SK-N-SH (cell line): ENCODE measurements at regions not wholly inside any gene's neighbourhood (a gene's known extent, or its start where the extent isn't known, plus 50 kb on each side); places are given as distances from the start of the nearest gene placed in this dataset.

ENCODE experiments used
- CTCF ChIA-PET: fragments of 300-600, 350-600 bp; formaldehyde crosslinking; extraction: SDS; loops from one replicate; lab custom pipeline; 2021; lab: Yijun Ruan, JAX
- POLR2A ChIA-PET: fragments of 350-600 bp; sonication (Branson Sonifier 250); formaldehyde crosslinking; extraction: SDS; loops from one replicate; lab custom pipeline; 2020; ENCODE audit warnings: antibody characterized with exemption, inconsistent platforms; lab: Yijun Ruan, JAX
- DNase-seq: peaks from one replicate; pipeline ENCODE4 v3.0.0; 2012
- H2AFZ ChIP-seq: fragments of 200-600 bp; sonication (generic); 2 replicates; pipeline ENCODE4 v1.8.1; 2016; ENCODE audit warnings: antibody characterized with exemption, mild to moderate bottlenecking, low read depth
- H3F3A ChIP-seq: fragments of 200-600 bp; sonication (generic); replicated peaks from 2 replicates; pipeline ENCODE3; 2016; ENCODE audit warnings: antibody characterized with exemption, mild to moderate bottlenecking; ENCODE audit not compliant: insufficient read depth
- H3K27ac ChIP-seq, 2 experiments: fragments of 200-500 bp in 1 of 2; fragments of 200-600 bp in 1 of 2; sonication (Bioruptor generic) in 1 of 2; sonication (generic), shearing (Covaris generic) in 1 of 2; 2 replicates each; pipeline versions ENCODE4 v1.5.1 to v1.6.1; 2014 to 2016; ENCODE audit warnings: low read depth in 2 of 2, inconsistent platforms in 1 of 2, low read length in 1 of 2, mild to moderate bottlenecking in 1 of 2, mixed read lengths in 1 of 2
- H3K27me3 ChIP-seq: fragments of 200-600 bp; sonication (generic), shearing (Covaris generic); 2 replicates; pipeline ENCODE4 v1.6.1; 2016; ENCODE audit warnings: mixed run types; ENCODE audit not compliant: insufficient read depth
- H3K36me3 ChIP-seq, 2 experiments: fragments of 200-500 bp in 1 of 2; fragments of 200-600 bp in 1 of 2; sonication (Bioruptor generic) in 1 of 2; sonication (generic) in 1 of 2; replicated peaks in 1 of 2; 2 replicates each; pipeline versions ENCODE3 to v1.5.1; 2014 to 2016; ENCODE audit warnings: low read length in 1 of 2, mild to moderate bottlenecking in 1 of 2; ENCODE audit not compliant: insufficient read depth in 2 of 2, control insufficient read depth in 1 of 2
- H3K4me1 ChIP-seq, 2 experiments: fragments of 200-500 bp in 1 of 2; fragments of 200-600 bp in 1 of 2; sonication (Bioruptor generic) in 1 of 2; sonication (generic), shearing (Covaris generic) in 1 of 2; 2 replicates each; pipeline versions ENCODE4 v1.5.1 to v1.6.1; 2014 to 2016; ENCODE audit warnings: low read depth in 1 of 2, low read length in 1 of 2, mixed run types in 1 of 2; ENCODE audit not compliant: insufficient read depth in 2 of 2, control insufficient read depth in 1 of 2
- H3K4me2 ChIP-seq: fragments of 200-600 bp; sonication (generic), shearing (Covaris generic); 2 replicates; pipeline ENCODE4 v1.6.1; 2017; ENCODE audit warnings: mixed run types
- H3K4me3 ChIP-seq, 2 experiments: fragments of 200-500 bp in 1 of 2; fragments of 200-600 bp in 1 of 2; sonication (Bioruptor generic) in 1 of 2; sonication (generic), shearing (Covaris generic) in 1 of 2; 2 replicates each; pipeline versions ENCODE4 v1.5.1 to v1.8.1; 2014 to 2016; ENCODE audit warnings: low read depth in 2 of 2, inconsistent platforms in 1 of 2, low read length in 1 of 2, mild to moderate bottlenecking in 1 of 2, mixed read lengths in 1 of 2, moderate library complexity in 1 of 2
- H3K79me2 ChIP-seq: fragments of 200-600 bp; sonication (generic); 2 replicates; pipeline ENCODE4 v1.8.1; 2017; ENCODE audit warnings: mild to moderate bottlenecking; ENCODE audit not compliant: insufficient read depth
- H3K9ac ChIP-seq: fragments of 200-600 bp; sonication (generic); 2 replicates; pipeline ENCODE4 v1.6.1; 2017; ENCODE audit warnings: mixed run types
- H3K9me2 ChIP-seq: fragments of 200-600 bp; sonication (generic); 2 replicates; pipeline ENCODE4 v1.6.1; 2017; ENCODE audit warnings: mixed run types
- H3K9me3 ChIP-seq: fragments of 200-600 bp; sonication (generic); 2 replicates; pipeline ENCODE4 v1.6.1; 2017; ENCODE audit warnings: mixed run types, mild to moderate bottlenecking, moderate library complexity
- H4K20me1 ChIP-seq: fragments of 200-600 bp; sonication (generic); 2 replicates; pipeline ENCODE4 v1.6.1; 2017; ENCODE audit warnings: mild to moderate bottlenecking, mixed run types; ENCODE audit not compliant: insufficient read depth
- CHD2 ChIP-seq: fragments of 150-350 bp; IDR thresholded peaks from 2 replicates; pipeline ENCODE4 v1.6.1; 2018; ENCODE audit warnings: low read length; ENCODE audit not compliant: partially characterized antibody
- CTCF ChIP-seq: fragments of 200-600 bp; sonication (generic); IDR thresholded peaks from 2 replicates; pipeline ENCODE4 v1.6.1; 2017; ENCODE audit warnings: antibody characterized with exemption, mild to moderate bottlenecking, moderate library complexity
- EP300 ChIP-seq, 2 experiments: IDR thresholded peaks; 2 replicates each; pipeline versions ENCODE4 v1.4.0 to v1.6.1; 2012; ENCODE audit warnings: borderline replicate concordance in 1 of 2, low read depth in 1 of 2, low read length in 1 of 2
- EZH2phosphoT487 ChIP-seq: fragments of 200-600 bp; sonication (generic); IDR thresholded peaks from 2 replicates; pipeline ENCODE4 v1.6.1; 2017; ENCODE audit warnings: low read depth, mixed run types, mild to moderate bottlenecking, antibody characterized with exemption, moderate library complexity, borderline replicate concordance
- FOSL2 ChIP-seq: IDR thresholded peaks from 2 replicates; pipeline ENCODE4 v1.4.0; 2012; ENCODE audit warnings: low read depth, mild to moderate bottlenecking, moderate library complexity, borderline replicate concordance
- GABPA ChIP-seq: IDR thresholded peaks from 2 replicates; pipeline ENCODE4 v1.4.0; 2012; ENCODE audit warnings: low read depth, mild to moderate bottlenecking
- IRF3 ChIP-seq: fragments of 150-350 bp; IDR thresholded peaks from 2 replicates; pipeline ENCODE4 v1.6.1; 2016; ENCODE audit warnings: mild to moderate bottlenecking, low read depth, low read length
- JUND ChIP-seq: IDR thresholded peaks from 2 replicates; pipeline ENCODE4 v1.4.0; 2012
- MAX ChIP-seq: IDR thresholded peaks from 2 replicates; pipeline ENCODE4 v1.4.0; 2012; ENCODE audit warnings: low read depth
- MXI1 ChIP-seq: IDR thresholded peaks from 2 replicates; pipeline ENCODE4 v1.6.1; 2012; ENCODE audit warnings: mild to moderate bottlenecking, low read depth, low read length, improper control_type of control experiment
- RAD21 ChIP-seq: IDR thresholded peaks from 2 replicates; pipeline ENCODE4 v1.6.1; 2012; ENCODE audit warnings: mild to moderate bottlenecking, low read length
- RCOR1 ChIP-seq: fragments of 150-350 bp; IDR thresholded peaks from 2 replicates; pipeline ENCODE4 v1.6.1; 2017; ENCODE audit warnings: antibody characterized with exemption, low read length
- RFX5 ChIP-seq: IDR thresholded peaks from 2 replicates; pipeline ENCODE4 v1.6.1; 2012; ENCODE audit warnings: mild to moderate bottlenecking, improper control_type of control experiment, low read length
- SMC3 ChIP-seq: IDR thresholded peaks from 2 replicates; pipeline ENCODE4 v1.6.1; 2012; ENCODE audit warnings: low read depth, low read length, improper control_type of control experiment
- USF2 ChIP-seq: fragments of 150-350 bp; IDR thresholded peaks from 2 replicates; pipeline ENCODE4 v1.6.1; 2017; ENCODE audit warnings: antibody characterized with exemption, low read length, low read depth, borderline replicate concordance
- YY1 ChIP-seq: IDR thresholded peaks from 2 replicates; pipeline ENCODE4 v1.4.0; 2012; ENCODE audit warnings: low read depth, mild to moderate bottlenecking
- WGBS: methylation state at CpG from one replicate; pipeline ENCODE4 v1.1.6; 2017; ENCODE audit warnings: low lambda C conversion rate; 5-methylcytosine and 5-hydroxymethylcytosine counted together
- TF ChIP-seq, protein P1 (sequence below): IDR thresholded peaks from 2 replicates; pipeline ENCODE4 v1.4.0; 2012; ENCODE audit warnings: low read depth, borderline replicate concordance
- TF ChIP-seq, protein P2 (sequence below): IDR thresholded peaks from 2 replicates; pipeline ENCODE4 v1.4.0; 2012; ENCODE audit warnings: low read depth, borderline replicate concordance

GRCh38 chr2:117470311-117471095 is 344.0 kb upstream of the DDX18 start:
- H3K4me3 ChIP-seq = no peak overlapping the region; a peak in 1 of 4 replicates
- POLR2A ChIA-PET = no interaction called here
- H2AFZ ChIP-seq = no peak overlapping the region
- H3K79me2 ChIP-seq = no peaks in the 10 kb centered on the region
- TF ChIP-seq SMC3 (peak; percentile 71; the same call in 1 of the 2 replicates), EP300 (IDR thresholded peaks at IDR 0.05; ENCODE audit: borderline replicate concordance in 1 of 2, low read depth in 1 of 2, low read length in 1 of 2) (peak in 1 of 2 experiments; percentile 77; a peak in 2 of 4 replicates), CTCF (peak; percentile 40), RFX5 (no peak), USF2 (no peak), CHD2 (peak; percentile 18), FOSL2 (no peak), RCOR1 (no peak), MXI1 (peak; percentile 22; the same call in 1 of the 2 replicates), RAD21 (peak; percentile 89)
- TF ChIP-seq, protein P1, sequence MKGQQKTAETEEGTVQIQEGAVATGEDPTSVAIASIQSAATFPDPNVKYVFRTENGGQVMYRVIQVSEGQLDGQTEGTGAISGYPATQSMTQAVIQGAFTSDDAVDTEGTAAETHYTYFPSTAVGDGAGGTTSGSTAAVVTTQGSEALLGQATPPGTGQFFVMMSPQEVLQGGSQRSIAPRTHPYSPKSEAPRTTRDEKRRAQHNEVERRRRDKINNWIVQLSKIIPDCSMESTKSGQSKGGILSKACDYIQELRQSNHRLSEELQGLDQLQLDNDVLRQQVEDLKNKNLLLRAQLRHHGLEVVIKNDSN = no peak
- no peak overlapping the region for H3K4me2 ChIP-seq
- H3K27me3 ChIP-seq = no peaks in the 10 kb centered on the region
- H3K36me3 ChIP-seq = no peaks in the 10 kb centered on the region
- no peak overlapping the region for H3K9ac ChIP-seq
- no peaks in the 10 kb centered on the region for H4K20me1 ChIP-seq
- peaks cover 0 to 3% of the 10 kb centered on the region in 2 experiments; a peak in 1 of 4 replicates for H3K4me1 ChIP-seq
- H3K9me3 ChIP-seq = no peaks in the 10 kb centered on the region
- DNase-seq = peak; percentile 43
- WGBS = 25% methylated on average over 7 of the region's 7 CpGs
- CTCF ChIA-PET = interaction anchor here (0.6 to 5.7 kb wide), 21 partner anchors 14 to 726 kb away, joined by 3 to 38 read pairs (median 4); partner anchors contain the start of gene DDX18
- no peaks in the 10 kb centered on the region for H3F3A ChIP-seq
- peak overlapping the region in 1 of 2 experiments; percentile 82; a peak in 2 of 4 replicates for H3K27ac ChIP-seq
- H3K9me2 ChIP-seq = no peaks in the 10 kb centered on the region

DNA sequence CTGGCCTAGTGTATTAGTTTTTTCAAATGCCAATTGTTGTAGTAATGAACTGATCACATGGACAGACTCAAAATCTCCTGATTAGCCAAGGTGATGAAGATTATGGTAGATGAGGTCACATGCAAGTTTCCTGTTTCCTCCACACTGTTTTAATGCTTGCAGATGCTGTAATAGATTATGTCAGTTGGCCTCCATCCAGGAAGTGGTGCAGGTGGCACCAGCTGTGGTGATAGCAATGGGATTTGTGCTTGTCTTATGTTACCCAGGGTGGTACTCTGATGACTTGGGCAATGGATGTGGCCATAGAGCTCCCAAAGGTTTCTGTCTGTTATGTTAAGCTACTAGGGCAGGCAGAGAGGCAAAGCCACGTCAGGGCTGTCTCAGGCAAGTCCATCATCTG is 332.9 kb upstream of the DDX18 start:
- Histone ChIP-seq H3K27ac (no peak overlapping the region), H4K20me1 (no peaks in the 10 kb centered on the region), H3K27me3 (no peaks in the 10 kb centered on the region), H3F3A (no peaks in the 10 kb centered on the region), H3K4me1 (no peaks in the 10 kb centered on the region; a peak in 1 of 4 replicates), H3K4me2 (no peak overlapping the region), H3K79me2 (no peaks in the 10 kb centered on the region), H2AFZ (no peak overlapping the region), H3K36me3 (no peaks in the 10 kb centered on the region), H3K4me3 (no peak overlapping the region), H3K9me2 (no peaks in the 10 kb centered on the region), H3K9me3 (no peaks in the 10 kb centered on the region), H3K9ac (no peak overlapping the region)
- no peak for DNase-seq
- WGBS = 17% methylated on average over 1 of the region's 1 CpG
- ChIA-PET CTCF (interaction anchor here (0.6 kb wide), 1 partner anchor 21 kb away, joined by 3 read pairs; no protein-coding TSS in a partner anchor), POLR2A (no interaction called here)
- TF ChIP-seq GABPA = no peak
- TF ChIP-seq, protein P2, sequence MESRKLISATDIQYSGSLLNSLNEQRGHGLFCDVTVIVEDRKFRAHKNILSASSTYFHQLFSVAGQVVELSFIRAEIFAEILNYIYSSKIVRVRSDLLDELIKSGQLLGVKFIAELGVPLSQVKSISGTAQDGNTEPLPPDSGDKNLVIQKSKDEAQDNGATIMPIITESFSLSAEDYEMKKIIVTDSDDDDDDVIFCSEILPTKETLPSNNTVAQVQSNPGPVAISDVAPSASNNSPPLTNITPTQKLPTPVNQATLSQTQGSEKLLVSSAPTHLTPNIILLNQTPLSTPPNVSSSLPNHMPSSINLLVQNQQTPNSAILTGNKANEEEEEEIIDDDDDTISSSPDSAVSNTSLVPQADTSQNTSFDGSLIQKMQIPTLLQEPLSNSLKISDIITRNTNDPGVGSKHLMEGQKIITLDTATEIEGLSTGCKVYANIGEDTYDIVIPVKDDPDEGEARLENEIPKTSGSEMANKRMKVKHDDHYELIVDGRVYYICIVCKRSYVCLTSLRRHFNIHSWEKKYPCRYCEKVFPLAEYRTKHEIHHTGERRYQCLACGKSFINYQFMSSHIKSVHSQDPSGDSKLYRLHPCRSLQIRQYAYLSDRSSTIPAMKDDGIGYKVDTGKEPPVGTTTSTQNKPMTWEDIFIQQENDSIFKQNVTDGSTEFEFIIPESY = no peak
- no peak for TF ChIP-seq JUND
- no peak for TF ChIP-seq MAX
- no peak for TF ChIP-seq YY1
- no peak for TF ChIP-seq RAD21
- TF ChIP-seq IRF3 = no peak
- no peak for TF ChIP-seq EZH2phosphoT487
- no peak for TF ChIP-seq RFX5
- TF ChIP-seq, protein P1 = no peak
